ENCODE measurements at regions not wholly inside any gene's neighbourhood (a gene's known extent, or its start where the extent isn't known, plus 50 kb on each side); places are given as distances from the start of the nearest gene placed in this dataset.

GRCh38 chr2:56684327-56684726 is 500.5 kb downstream of the CCDC85A start:
- TF ChIP-seq CTCF (IDR thresholded peaks at IDR 0.05) (no peak), POLR2A (IDR thresholded peaks at IDR 0.05) (no peak)

Measured in tibial nerve (tissue), 3 donors.